Prostate gland (tissue), 2 donors: ENCODE measurements at regions not wholly inside any gene's neighbourhood (a gene's known extent, or its start where the extent isn't known, plus 50 kb on each side); places are given as distances from the start of the nearest gene placed in this dataset.

Source experiments
- CTCF ChIP-seq, 4 experiments: fragments of 200-600 bp in 2 of 4; fragments of 450-650 bp in 2 of 4; sonication (generic) in 2 of 4; IDR thresholded peaks; 1 replicate in 3 of 4; 2 replicates in 1 of 4; pipeline ENCODE4 v1.5.1; 2016 to 2019; ENCODE audit warnings: antibody characterized with exemption in 4 of 4, mild to moderate bottlenecking in 2 of 4, moderate library complexity in 2 of 4
- POLR2AphosphoS5 ChIP-seq: sonication (generic); formaldehyde crosslinking; IDR thresholded peaks from one replicate; pipeline ENCODE4 v1.6.1; 2017; ENCODE audit warnings: antibody characterized with exemption

DNA sequence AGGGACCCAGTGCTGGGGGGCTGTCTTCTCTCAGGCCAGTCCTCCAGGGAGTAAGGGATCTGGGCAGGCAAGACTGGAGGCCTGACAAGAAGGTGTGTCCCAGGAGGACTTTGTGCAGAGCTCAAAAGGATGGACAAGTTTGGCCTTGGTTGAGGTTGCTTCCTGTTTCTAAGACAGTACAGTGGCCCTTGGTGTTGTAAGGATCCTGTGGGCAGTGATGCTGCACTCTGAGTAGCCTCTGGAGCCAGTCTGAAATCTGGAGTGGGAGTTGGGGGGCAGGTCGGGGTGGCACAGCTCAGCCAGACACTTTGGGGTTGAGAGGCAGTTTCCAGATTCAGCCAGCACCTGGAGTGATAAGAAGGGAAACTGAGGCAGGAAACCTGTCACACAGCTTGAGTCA, 139.2 kb upstream of the ZMIZ1 start:
- TF ChIP-seq CTCF (IDR thresholded peaks at IDR 0.05) (no peak), POLR2AphosphoS5 (no peak)
